ENCODE measurements at regions not wholly inside any gene's neighbourhood (a gene's known extent, or its start where the extent isn't known, plus 50 kb on each side); places are given as distances from the start of the nearest gene placed in this dataset.

- H3K4me3 ChIP-seq (ENCODE audit: low read depth, low read length) = no peak overlapping the region
- TF ChIP-seq CTCF (IDR thresholded peaks at IDR 0.05; ENCODE audit: low read depth, low read length, missing control alignments) = no peak
- no peak for DNase-seq (ENCODE audit: low read depth)
These were observed 67.6 kb upstream of the NR3C1 start for GRCh38 chr5:143471041-143471509.

- DNase-seq (ENCODE audit: low read depth) = no peak
- no peak for TF ChIP-seq CTCF (IDR thresholded peaks at IDR 0.05; ENCODE audit: low read depth, low read length, missing control alignments)
- no peak overlapping the region for H3K4me3 ChIP-seq (ENCODE audit: low read depth, low read length)
These were observed 66.6 kb upstream of the NR3C1 start for GRCh38 chr5:143470120-143470519.

GRCh38 chr5:143469125-143469524 lies 65.6 kb upstream of the NR3C1 start:
- H3K4me3 ChIP-seq (ENCODE audit: low read depth, low read length) = no peak overlapping the region
- no peak for DNase-seq (ENCODE audit: low read depth)
- TF ChIP-seq CTCF (IDR thresholded peaks at IDR 0.05; ENCODE audit: low read depth, low read length, missing control alignments) = no peak

- H3K4me3 ChIP-seq (ENCODE audit: low read depth, low read length) = no peak overlapping the region
- TF ChIP-seq CTCF (IDR thresholded peaks at IDR 0.05; ENCODE audit: low read depth, low read length, missing control alignments) = no peak
- no peak for DNase-seq (ENCODE audit: low read depth)
These were observed 63.1 kb upstream of the NR3C1 start for GRCh38 chr5:143466632-143467031.

- DNase-seq (ENCODE audit: low read depth) = no peak
- no peak for TF ChIP-seq CTCF (IDR thresholded peaks at IDR 0.05; ENCODE audit: low read depth, low read length, missing control alignments)
- H3K4me3 ChIP-seq (ENCODE audit: low read depth, low read length) = no peak overlapping the region
These were observed 61.4 kb upstream of the NR3C1 start for GRCh38 chr5:143464723-143465490.

- no peak for TF ChIP-seq CTCF (IDR thresholded peaks at IDR 0.05; ENCODE audit: low read depth, low read length, missing control alignments)
- no peak overlapping the region for H3K4me3 ChIP-seq (ENCODE audit: low read depth, low read length)
These were observed 58.9 kb upstream of the NR3C1 start for GRCh38 chr5:143462431-143462830.

GRCh38 chr5:143459433-143459832 lies 55.9 kb upstream of the NR3C1 start:
- TF ChIP-seq CTCF (IDR thresholded peaks at IDR 0.05; ENCODE audit: low read depth, low read length, missing control alignments) = no peak
- H3K4me3 ChIP-seq (ENCODE audit: low read depth, low read length) = no peak overlapping the region
- DNase-seq (ENCODE audit: low read depth) = no peak

More at GRCh38 chr5:143462431-143462830, 58.9 kb upstream of the NR3C1 start:
- DNase-seq (ENCODE audit: low read depth) = no peak

All from GM12864 (cell line).